ENCODE measurements at regions not wholly inside any gene's neighbourhood (a gene's known extent, or its start where the extent isn't known, plus 50 kb on each side); places are given as distances from the start of the nearest gene placed in this dataset.
"Not testable (repeated sequence)": the region's sequence is repeated elsewhere in the genome, so short reads cannot be mapped to it uniquely, and the experiment has no call there.

- Histone ChIP-seq H3K4me3 (no peak overlapping the region), H3K27ac (no peak overlapping the region)
- no peak for DNase-seq (ENCODE audit: low spot score)
- TF ChIP-seq, protein P1, sequence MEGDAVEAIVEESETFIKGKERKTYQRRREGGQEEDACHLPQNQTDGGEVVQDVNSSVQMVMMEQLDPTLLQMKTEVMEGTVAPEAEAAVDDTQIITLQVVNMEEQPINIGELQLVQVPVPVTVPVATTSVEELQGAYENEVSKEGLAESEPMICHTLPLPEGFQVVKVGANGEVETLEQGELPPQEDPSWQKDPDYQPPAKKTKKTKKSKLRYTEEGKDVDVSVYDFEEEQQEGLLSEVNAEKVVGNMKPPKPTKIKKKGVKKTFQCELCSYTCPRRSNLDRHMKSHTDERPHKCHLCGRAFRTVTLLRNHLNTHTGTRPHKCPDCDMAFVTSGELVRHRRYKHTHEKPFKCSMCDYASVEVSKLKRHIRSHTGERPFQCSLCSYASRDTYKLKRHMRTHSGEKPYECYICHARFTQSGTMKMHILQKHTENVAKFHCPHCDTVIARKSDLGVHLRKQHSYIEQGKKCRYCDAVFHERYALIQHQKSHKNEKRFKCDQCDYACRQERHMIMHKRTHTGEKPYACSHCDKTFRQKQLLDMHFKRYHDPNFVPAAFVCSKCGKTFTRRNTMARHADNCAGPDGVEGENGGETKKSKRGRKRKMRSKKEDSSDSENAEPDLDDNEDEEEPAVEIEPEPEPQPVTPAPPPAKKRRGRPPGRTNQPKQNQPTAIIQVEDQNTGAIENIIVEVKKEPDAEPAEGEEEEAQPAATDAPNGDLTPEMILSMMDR (IDR thresholded peaks at IDR 0.05) = no peak
Measured at GRCh38 chr10:57661206-57661605, 606.5 kb downstream of the IPMK start.

- no peak for DNase-seq (ENCODE audit: low spot score)
- TF ChIP-seq, protein P1 (IDR thresholded peaks at IDR 0.05) = peak; percentile 37
- no peak overlapping the region for H3K27ac ChIP-seq
- no peak overlapping the region for H3K4me3 ChIP-seq
Measured at GRCh38 chr10:57657164-57657765, 610.4 kb downstream of the IPMK start.

- H3K4me3 ChIP-seq = no peak overlapping the region
- TF ChIP-seq, protein P1 (IDR thresholded peaks at IDR 0.05) = no peak
- no peak overlapping the region for H3K27ac ChIP-seq
- DNase-seq (ENCODE audit: low spot score) = no peak
Measured at GRCh38 chr10:57654856-57655255, 612.8 kb downstream of the IPMK start.

DNA sequence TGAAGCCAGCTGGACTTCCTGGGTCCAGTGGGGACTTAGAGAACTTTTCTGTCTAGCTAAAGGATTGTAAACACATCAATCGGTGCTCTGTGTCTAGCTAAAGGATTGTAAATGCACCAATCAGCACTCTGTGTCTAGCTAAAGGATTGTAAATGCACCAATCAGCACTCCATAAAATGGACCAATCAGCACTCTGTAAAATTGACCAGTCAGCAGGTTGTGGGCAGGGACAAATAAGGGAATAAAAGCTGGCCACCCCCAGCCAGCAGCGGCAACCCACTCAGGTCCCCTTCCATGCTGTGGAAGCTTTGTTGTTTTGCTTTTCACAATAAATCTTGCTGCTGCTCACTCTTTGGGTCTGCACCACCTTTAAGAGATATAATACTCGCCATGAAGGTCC, 622.6 kb downstream of the IPMK start:
- not testable (repeated sequence) for H3K27ac ChIP-seq; H3K4me3 ChIP-seq; DNase-seq (ENCODE audit: low spot score)

GRCh38 chr10:57638411-57638810, 629.3 kb downstream of the IPMK start:
- TF ChIP-seq, protein P1 (IDR thresholded peaks at IDR 0.05) = no peak
- H3K27ac ChIP-seq = no peak overlapping the region

DNA sequence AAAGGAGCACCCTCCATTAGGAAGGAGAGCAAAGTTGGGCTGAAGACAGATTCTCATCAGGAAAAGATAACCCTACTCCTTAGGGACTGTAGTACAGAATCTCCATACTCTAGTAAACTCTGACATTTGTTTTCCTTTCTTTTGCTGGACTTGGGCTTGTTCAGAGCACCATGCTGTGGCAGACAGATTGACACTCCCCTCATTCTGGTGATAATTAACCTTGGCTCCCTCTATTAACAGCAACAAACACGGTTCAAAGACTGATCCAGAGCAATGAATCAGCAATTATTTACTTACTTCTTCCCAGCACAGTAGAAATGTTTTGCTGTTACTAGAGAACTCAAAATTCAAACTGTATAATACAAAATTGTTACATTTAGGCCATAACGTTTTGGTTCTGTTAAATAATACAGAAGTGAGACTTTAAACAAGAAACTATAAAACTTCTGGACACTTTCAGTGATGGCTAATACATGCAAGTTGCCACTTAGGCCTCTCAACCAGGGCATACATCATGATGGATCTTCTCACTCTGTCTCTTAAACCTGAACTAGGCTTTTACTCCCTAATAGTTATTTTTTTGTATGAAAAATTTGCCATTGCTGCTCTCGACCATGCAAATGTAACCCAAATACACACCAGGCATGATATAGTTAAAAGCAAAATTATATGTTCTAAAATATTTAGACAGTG, 639.0 kb downstream of the IPMK start:
- no peak overlapping the region for H3K27ac ChIP-seq
- H3K4me3 ChIP-seq = no peak overlapping the region
- TF ChIP-seq, protein P1 (IDR thresholded peaks at IDR 0.05) = no peak
- DNase-seq (ENCODE audit: low spot score) = no peak

More at GRCh38 chr10:57638411-57638810, 629.3 kb downstream of the IPMK start:
- no peak overlapping the region for H3K4me3 ChIP-seq
- DNase-seq (ENCODE audit: low spot score) = no peak

- TF ChIP-seq, protein P1 (IDR thresholded peaks at IDR 0.05) = no peak
- no peak for DNase-seq (ENCODE audit: low spot score)
- Histone ChIP-seq H3K4me3 (no peak overlapping the region), H3K27ac (no peak overlapping the region)
Measured at GRCh38 chr10:57627642-57628178, 640.0 kb downstream of the IPMK start.

Measured in coronary artery (tissue), 2 donors.